K562 (cell line): ENCODE measurements at regions not wholly inside any gene's neighbourhood (a gene's known extent, or its start where the extent isn't known, plus 50 kb on each side); places are given as distances from the start of the nearest gene placed in this dataset.

Experiments
- GABPB1 ChIP-seq: sonication (generic); formaldehyde crosslinking; IDR thresholded peaks from 2 replicates; pipeline ENCODE4 v1.8.0; 2022; ENCODE audit warnings: mild to moderate bottlenecking, missing genetic modification reagents
- TAF1 ChIP-seq: IDR thresholded peaks from 2 replicates; pipeline ENCODE4 v1.6.1; 2011; ENCODE audit warnings: mild to moderate bottlenecking, low read length, moderate library complexity; ENCODE audit not compliant: insufficient read depth, control insufficient read depth, severe bottlenecking; ENCODE audit errors: extremely low read depth

DNA sequence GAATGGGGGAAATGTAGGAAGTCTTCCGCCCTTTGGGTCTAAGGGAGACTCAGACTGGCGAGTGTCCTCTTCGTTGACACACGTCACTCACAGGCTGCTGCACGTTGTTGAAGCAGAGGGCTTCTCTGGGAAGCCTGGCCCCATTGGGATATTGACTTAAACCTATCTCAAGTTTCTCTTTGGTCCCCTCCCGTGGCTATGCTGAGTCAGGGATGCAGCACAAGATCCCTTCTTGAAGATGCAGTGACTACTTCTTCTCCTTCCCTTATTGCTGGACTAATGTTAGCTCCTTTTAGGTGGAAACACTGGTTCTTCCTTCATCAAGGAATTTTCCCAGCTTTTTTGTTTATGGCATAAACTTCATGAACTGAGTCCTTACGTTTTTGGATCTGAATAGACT is 89.8 kb upstream of the CCDC71L start:
- no peak for TF ChIP-seq GABPB1
- no peak for TF ChIP-seq TAF1
